ENCODE measurements at regions not wholly inside any gene's neighbourhood (a gene's known extent, or its start where the extent isn't known, plus 50 kb on each side); places are given as distances from the start of the nearest gene placed in this dataset.

DNA sequence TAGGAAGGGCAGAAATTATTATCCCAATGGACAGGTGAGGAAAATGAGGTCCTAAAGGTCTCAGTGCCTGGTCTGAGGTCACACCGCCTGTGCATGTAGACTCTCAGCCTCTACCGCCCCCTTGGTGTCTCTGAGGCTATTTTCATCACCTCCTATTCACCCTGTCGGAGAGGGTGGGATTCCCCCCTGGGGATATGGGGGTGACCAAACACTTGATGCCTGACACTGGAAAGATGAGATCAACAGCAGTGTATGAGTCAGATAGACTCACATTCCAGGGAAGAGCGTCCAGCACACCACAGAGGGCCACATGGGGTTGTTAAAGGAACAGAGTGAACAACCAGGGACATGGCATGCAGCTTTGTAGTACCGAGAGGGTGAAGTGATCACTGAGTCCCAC is 199.7 kb downstream of the SMAD2 start:
- TF ChIP-seq, protein P1, sequence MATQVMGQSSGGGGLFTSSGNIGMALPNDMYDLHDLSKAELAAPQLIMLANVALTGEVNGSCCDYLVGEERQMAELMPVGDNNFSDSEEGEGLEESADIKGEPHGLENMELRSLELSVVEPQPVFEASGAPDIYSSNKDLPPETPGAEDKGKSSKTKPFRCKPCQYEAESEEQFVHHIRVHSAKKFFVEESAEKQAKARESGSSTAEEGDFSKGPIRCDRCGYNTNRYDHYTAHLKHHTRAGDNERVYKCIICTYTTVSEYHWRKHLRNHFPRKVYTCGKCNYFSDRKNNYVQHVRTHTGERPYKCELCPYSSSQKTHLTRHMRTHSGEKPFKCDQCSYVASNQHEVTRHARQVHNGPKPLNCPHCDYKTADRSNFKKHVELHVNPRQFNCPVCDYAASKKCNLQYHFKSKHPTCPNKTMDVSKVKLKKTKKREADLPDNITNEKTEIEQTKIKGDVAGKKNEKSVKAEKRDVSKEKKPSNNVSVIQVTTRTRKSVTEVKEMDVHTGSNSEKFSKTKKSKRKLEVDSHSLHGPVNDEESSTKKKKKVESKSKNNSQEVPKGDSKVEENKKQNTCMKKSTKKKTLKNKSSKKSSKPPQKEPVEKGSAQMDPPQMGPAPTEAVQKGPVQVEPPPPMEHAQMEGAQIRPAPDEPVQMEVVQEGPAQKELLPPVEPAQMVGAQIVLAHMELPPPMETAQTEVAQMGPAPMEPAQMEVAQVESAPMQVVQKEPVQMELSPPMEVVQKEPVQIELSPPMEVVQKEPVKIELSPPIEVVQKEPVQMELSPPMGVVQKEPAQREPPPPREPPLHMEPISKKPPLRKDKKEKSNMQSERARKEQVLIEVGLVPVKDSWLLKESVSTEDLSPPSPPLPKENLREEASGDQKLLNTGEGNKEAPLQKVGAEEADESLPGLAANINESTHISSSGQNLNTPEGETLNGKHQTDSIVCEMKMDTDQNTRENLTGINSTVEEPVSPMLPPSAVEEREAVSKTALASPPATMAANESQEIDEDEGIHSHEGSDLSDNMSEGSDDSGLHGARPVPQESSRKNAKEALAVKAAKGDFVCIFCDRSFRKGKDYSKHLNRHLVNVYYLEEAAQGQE (IDR thresholded peaks at IDR 0.05; ENCODE audit: insufficient read depth in 1 of 2, low read depth in 2 of 2, low read length in 2 of 2): no peak
- no peak for TF ChIP-seq TAF1 (IDR thresholded peaks at IDR 0.05; ENCODE audit: borderline replicate concordance, insufficient read depth, low read length)

Data from PFSK-1 (cell line).